Liver (tissue), 3 donors: ENCODE measurements at regions not wholly inside any gene's neighbourhood (a gene's known extent, or its start where the extent isn't known, plus 50 kb on each side); places are given as distances from the start of the nearest gene placed in this dataset.

Source experiments
- HNF4G ChIP-seq: IDR thresholded peaks from 2 replicates; pipeline ENCODE4 v1.6.1; 2016; ENCODE audit warnings: antibody characterized with exemption
- NR2F2 ChIP-seq: IDR thresholded peaks from 2 replicates; pipeline ENCODE4 v1.6.1; 2016; ENCODE audit warnings: antibody characterized with exemption
- RAD21 ChIP-seq, 2 donors: IDR thresholded peaks; 2 replicates each; pipeline ENCODE4 v1.6.1; 2016; ENCODE audit warnings: antibody characterized with exemption in 2 of 2, mild to moderate bottlenecking in 2 of 2
- SP1 ChIP-seq: IDR thresholded peaks from 2 replicates; pipeline ENCODE4 v1.6.1; 2018; ENCODE audit warnings: antibody characterized with exemption, mild to moderate bottlenecking
- TAF1 ChIP-seq: conservative IDR thresholded peaks from 2 replicates; pipeline ENCODE4 v1.6.1; 2016; ENCODE audit warnings: antibody characterized with exemption, mild to moderate bottlenecking
- TF ChIP-seq, protein P1 (sequence below): fragments of 150-350 bp; IDR thresholded peaks from 2 replicates; pipeline ENCODE4 v1.5.1; 2017; ENCODE audit warnings: improper control_type of control experiment, low read depth, low read length; ENCODE audit not compliant: missing input control
- TF ChIP-seq, protein P2 (sequence below): IDR thresholded peaks from 2 replicates; pipeline ENCODE4 v1.6.1; 2016; ENCODE audit warnings: antibody characterized with exemption, mild to moderate bottlenecking
- TF ChIP-seq, protein P3 (sequence below): IDR thresholded peaks from 2 replicates; pipeline ENCODE4 v1.6.1; 2016; ENCODE audit warnings: antibody characterized with exemption
- donor health status: healthy.
- donor health status: healthy.

DNA sequence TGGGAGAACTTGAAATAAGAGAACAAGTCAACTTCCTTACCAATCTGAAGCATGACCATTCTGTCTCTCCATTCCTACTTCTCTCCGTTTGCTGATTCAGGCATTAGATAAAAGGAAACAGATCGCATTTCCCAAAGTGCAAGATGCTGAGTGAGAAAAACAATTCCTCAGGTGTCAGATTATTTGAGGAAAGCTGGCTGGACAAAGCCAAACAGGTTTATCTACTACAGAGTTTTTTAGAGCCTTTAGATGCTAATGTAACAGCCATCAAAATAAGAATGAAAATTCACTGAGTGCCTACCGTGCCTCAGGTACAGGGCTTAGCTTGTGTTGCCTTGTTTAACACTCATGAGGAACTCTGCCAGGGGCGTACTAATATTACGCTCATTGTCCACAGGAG lies 135.9 kb upstream of the MBL2 start:
- no peak for TF ChIP-seq NR2F2
- TF ChIP-seq, protein P1, sequence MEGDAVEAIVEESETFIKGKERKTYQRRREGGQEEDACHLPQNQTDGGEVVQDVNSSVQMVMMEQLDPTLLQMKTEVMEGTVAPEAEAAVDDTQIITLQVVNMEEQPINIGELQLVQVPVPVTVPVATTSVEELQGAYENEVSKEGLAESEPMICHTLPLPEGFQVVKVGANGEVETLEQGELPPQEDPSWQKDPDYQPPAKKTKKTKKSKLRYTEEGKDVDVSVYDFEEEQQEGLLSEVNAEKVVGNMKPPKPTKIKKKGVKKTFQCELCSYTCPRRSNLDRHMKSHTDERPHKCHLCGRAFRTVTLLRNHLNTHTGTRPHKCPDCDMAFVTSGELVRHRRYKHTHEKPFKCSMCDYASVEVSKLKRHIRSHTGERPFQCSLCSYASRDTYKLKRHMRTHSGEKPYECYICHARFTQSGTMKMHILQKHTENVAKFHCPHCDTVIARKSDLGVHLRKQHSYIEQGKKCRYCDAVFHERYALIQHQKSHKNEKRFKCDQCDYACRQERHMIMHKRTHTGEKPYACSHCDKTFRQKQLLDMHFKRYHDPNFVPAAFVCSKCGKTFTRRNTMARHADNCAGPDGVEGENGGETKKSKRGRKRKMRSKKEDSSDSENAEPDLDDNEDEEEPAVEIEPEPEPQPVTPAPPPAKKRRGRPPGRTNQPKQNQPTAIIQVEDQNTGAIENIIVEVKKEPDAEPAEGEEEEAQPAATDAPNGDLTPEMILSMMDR = no peak
- TF ChIP-seq, protein P2, sequence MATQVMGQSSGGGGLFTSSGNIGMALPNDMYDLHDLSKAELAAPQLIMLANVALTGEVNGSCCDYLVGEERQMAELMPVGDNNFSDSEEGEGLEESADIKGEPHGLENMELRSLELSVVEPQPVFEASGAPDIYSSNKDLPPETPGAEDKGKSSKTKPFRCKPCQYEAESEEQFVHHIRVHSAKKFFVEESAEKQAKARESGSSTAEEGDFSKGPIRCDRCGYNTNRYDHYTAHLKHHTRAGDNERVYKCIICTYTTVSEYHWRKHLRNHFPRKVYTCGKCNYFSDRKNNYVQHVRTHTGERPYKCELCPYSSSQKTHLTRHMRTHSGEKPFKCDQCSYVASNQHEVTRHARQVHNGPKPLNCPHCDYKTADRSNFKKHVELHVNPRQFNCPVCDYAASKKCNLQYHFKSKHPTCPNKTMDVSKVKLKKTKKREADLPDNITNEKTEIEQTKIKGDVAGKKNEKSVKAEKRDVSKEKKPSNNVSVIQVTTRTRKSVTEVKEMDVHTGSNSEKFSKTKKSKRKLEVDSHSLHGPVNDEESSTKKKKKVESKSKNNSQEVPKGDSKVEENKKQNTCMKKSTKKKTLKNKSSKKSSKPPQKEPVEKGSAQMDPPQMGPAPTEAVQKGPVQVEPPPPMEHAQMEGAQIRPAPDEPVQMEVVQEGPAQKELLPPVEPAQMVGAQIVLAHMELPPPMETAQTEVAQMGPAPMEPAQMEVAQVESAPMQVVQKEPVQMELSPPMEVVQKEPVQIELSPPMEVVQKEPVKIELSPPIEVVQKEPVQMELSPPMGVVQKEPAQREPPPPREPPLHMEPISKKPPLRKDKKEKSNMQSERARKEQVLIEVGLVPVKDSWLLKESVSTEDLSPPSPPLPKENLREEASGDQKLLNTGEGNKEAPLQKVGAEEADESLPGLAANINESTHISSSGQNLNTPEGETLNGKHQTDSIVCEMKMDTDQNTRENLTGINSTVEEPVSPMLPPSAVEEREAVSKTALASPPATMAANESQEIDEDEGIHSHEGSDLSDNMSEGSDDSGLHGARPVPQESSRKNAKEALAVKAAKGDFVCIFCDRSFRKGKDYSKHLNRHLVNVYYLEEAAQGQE = no peak
- TF ChIP-seq RAD21 (IDR thresholded peaks at IDR 0.05) = no peak
- no peak for TF ChIP-seq HNF4G
- no peak for TF ChIP-seq TAF1
- TF ChIP-seq, protein P3, sequence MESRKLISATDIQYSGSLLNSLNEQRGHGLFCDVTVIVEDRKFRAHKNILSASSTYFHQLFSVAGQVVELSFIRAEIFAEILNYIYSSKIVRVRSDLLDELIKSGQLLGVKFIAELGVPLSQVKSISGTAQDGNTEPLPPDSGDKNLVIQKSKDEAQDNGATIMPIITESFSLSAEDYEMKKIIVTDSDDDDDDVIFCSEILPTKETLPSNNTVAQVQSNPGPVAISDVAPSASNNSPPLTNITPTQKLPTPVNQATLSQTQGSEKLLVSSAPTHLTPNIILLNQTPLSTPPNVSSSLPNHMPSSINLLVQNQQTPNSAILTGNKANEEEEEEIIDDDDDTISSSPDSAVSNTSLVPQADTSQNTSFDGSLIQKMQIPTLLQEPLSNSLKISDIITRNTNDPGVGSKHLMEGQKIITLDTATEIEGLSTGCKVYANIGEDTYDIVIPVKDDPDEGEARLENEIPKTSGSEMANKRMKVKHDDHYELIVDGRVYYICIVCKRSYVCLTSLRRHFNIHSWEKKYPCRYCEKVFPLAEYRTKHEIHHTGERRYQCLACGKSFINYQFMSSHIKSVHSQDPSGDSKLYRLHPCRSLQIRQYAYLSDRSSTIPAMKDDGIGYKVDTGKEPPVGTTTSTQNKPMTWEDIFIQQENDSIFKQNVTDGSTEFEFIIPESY = no peak
- no peak for TF ChIP-seq SP1
